HG02798 (cell line): ENCODE measurements at regions not wholly inside any gene's neighbourhood (a gene's known extent, or its start where the extent isn't known, plus 50 kb on each side); places are given as distances from the start of the nearest gene placed in this dataset.

ENCODE experiments used
- ATAC-seq: cut with Tn5 transposase; IDR thresholded peaks from one replicate; pipeline ENCODE4 v1.9.1; 2021; ENCODE audit warnings: mild to moderate bottlenecking; ENCODE audit not compliant: unreplicated experiment, poor library complexity

DNA sequence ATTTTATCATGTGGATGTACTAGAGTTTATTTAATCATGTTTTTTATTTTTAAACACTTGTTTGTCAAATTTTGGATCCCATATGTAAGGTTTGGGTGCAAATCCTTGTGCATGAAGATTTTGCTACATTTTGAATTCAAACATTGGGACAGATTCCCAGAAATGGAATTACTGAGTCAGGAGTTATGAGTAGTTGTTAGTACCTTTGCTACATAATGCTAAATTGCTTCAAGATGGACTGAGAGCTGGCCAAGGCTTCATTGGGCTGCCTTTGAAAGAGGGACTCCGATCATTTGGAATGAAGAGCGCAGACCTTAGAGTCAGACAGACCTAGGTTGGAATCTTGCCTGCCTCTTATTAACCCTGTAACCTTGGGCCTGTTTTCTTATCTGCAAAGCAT lies 154.9 kb upstream of the PWP1 start:
- no peak for ATAC-seq

DNA sequence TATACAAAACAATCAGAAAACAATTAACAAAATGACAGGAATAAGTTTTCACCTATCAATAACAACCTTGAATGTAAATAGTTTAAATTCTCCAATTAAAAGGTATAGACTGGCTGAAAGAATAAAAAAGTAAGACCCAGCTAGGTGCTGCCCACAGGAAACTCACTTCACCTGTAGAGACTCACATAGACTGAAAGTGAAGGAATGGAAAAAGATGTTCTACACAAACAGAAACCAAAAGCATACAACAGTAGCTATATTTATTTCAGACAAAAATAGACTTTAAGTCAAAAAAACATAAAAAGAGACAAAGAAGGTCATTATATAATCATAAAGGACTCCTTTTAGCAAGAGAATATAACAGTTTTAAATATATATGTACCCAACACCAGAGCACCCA lies 152.4 kb upstream of the PWP1 start:
- peak; percentile 65 for ATAC-seq

DNA sequence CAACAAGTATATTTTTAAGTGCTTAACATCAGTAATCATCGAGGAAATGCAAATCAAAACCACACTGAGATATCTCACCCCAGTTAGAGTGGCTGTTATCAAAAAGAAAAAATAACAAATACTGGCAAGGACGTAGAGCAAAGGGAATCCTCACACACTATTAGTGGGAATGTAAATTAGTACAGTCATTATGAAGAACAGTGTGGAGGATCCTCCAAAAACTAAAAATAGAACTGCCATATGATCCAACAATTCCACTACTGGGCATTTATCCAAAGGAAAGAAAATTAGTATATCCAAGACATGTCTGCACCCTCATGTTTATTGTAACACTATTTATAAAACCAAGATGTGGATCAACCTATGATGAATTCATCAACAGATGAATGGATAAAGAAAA lies 149.0 kb upstream of the PWP1 start:
- no peak for ATAC-seq

DNA sequence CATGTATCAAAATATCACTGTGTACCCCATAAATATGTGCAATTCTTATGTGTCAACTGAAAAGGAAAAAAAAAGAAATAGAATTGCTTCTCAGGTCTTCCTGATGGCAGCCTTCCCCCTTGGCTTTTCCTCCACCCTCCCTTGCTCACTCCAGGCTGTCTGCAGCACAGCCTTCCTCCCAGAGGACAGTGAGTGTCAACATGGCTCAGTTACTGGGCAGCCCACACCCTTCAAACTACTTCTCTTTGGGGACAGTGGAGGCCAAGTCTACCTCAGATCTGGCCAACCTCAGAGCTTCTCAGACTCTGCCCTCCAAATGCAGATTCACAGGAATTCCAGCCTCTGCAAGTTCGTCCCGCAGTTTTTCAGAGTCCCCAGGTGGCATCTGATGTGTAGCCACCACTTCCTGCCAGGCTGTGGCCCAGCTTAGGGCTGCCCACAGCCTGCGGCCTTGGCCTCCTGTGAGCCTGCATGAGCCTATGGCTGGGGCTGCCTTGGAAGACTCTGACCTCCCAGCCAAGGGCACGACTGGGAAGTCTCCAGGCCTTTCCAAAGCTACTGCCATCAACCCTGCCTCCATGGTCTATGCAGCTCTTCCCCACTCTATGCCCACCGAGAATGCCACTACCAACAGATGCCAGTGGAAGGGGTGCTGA lies 148.0 kb upstream of the PWP1 start:
- no peak for ATAC-seq

- no peak for ATAC-seq
Measured at GRCh38 chr12:107539196-107539939, 146.2 kb upstream of the PWP1 start.

DNA sequence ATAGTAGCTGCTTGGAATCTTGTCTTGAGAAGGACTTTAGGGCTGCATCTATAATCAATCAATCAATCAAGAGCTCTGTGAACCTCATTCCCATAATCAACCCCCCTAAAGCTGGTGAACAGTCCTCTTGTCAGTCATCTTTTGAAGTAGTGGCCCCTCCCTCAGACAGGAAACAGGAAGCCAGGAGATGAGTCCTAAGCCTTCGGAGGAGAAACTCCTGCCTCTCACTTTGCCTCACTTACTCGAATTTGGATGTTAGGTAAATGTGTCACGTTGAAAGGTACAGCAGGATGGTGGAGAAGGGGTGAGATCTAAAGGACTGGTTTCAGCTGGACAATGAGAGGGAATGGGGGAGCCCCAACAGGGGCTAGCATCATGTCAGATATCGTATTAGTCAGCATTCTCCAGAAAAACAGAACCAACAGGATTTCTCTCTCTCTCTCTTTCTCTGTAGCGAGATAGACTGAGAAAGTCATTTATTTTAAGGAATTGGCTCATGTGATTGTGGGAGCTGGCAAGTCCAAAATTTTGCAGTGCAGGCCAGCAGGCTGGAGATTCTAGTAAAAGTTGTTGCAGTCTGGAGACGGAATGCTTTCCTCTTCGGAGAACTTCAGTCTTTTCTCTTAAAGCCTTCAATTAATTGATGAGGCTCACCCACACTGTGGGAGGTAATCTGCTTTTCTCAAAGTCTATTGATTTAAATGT lies 144.4 kb upstream of the PWP1 start:
- no peak for ATAC-seq

DNA sequence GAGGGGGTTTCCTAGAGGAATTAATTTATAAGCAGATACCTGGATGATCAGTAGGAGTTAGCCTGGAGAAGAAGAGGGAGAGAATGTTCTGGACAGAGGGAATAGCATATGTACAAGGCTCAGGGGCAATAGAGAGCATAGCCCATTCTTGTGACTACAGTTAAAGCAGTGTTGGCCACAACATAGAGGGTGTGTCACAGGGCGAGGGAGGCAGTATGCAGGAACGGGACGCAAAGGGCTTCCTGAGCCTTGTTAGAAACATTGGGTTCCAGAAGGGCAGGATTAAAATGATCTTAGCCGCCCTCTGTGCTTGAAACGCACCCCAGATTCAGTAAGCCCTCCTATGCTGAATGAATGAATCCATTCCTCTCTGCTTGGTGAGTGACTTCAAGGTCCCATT lies 142.2 kb upstream of the PWP1 start:
- ATAC-seq = no peak

DNA sequence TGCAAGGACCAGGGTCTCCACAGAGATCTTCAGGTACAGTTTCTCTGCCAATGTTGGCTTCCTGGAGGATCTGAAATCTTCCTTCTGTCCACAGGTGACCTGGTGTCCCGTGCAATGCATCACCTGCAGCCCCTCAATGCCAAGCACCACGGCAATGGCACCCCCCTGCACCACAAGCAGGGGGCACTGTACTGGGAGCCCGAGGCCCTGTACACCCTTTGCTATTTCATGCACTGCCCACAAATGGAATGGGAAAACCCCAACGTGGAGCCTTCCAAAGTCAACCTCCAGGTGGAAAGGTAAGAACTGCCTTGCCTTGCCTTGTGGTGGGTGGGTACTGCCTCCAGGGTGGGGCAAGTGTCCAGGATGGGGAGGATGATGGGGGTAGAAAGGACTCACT lies 141.8 kb upstream of the PWP1 start:
- no peak for ATAC-seq

GRCh38 chr12:107544937-107545336 lies 140.7 kb upstream of the PWP1 start:
- no peak for ATAC-seq

DNA sequence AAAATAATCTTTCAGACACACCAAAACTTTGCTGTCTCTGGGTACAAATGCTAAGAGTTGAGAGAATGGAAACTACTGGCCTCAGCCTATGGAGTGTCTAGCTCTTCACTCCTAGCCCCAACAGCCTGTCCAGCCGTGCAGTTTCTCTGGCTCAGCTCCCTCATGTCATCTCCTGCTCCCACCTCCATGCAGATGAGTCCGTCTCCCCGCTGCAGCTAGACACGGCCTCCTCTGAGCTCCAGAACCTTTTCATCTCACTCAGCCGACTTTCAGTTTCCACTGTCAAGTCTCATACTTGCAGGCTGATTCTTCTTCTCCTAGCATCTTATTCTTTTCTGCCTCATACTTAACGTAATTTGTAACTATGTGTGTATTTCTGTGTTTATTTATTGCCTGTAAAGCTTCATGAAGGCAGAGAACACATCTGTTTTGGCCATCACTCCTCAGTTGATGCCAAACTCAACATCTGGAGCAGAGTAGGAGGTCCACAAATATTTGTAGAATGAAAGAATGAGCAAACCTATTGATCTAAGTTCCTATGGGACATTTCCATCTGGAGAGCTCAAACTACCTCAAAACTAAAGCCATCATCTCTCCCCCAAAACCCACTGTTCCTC lies 139.8 kb upstream of the PWP1 start:
- no peak for ATAC-seq

DNA sequence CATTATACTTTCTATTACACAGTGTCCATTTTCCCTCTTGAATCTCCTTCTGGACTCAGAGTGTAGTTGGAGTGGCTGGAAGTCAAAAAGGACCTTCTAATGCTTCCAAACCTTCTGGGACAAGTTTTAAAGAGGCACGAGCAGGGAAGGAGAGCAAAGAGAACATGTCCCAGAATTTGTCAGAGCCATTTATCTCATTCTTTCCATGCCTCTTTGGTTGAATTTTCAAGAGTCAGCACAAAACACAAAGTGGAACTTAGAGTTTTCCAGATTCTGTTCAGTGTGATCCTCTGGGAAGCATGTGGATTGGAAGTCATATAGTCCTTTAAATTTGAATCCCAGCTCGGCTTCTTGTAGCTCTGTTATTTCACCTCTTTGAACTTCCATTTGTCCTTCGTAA lies 138.2 kb upstream of the PWP1 start:
- ATAC-seq = no peak

- no peak for ATAC-seq
Measured at GRCh38 chr12:107549651-107550480, 135.7 kb upstream of the PWP1 start.

- ATAC-seq = no peak
Measured at GRCh38 chr12:107551434-107551833, 134.2 kb upstream of the PWP1 start.

- no peak for ATAC-seq
Measured at GRCh38 chr12:107552263-107552662, 133.3 kb upstream of the PWP1 start.

- ATAC-seq = no peak
Measured at GRCh38 chr12:107553211-107553765, 132.3 kb upstream of the PWP1 start.

GRCh38 chr12:107554941-107555340 lies 130.7 kb upstream of the PWP1 start:
- no peak for ATAC-seq

DNA sequence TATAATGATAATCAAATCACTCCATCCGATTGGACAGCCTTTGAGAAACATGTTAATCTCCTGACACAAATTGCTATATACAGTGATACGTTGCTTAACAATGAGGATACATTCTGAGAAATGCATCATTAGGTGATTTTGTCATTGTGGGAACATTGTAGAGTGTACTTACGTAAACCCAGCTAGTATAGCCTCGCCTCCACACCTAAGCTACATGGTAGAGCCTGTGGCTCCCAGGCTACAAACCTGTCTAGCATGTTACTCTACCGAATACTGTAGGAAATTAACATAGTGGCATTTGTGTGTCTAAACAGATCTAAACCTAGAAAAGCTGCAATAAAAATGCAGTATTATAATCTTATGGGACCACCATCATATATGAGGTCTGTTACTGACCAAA lies 128.6 kb upstream of the PWP1 start:
- ATAC-seq = no peak

DNA sequence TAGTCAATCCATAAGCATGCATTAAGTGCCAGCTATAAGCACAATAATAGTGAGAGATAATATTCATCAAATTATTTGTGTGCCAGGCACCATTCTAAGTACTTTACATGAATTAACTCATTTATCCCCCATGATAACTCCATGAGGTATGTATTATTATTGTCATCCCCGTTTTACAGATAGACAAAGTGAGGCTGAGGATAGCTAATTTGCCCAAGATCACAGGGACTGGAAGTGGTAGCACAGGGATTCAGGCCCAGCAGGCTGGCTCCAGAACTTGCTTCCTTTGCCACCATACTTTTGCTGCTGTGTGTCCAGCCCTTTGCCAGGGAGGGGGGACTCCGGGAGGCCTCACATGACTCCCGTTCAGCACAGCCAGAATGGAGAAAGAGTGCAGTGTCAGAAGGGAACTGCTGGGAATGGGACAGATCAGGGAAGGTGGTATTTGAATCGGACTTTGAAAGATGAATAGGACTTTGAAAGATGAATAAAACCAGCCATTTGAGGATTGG lies 128.0 kb upstream of the PWP1 start:
- ATAC-seq = no peak

- ATAC-seq = no peak
Measured at GRCh38 chr12:107558141-107558815, 127.3 kb upstream of the PWP1 start.
